GM18498 (cell line): ENCODE measurements at regions not wholly inside any gene's neighbourhood (a gene's known extent, or its start where the extent isn't known, plus 50 kb on each side); places are given as distances from the start of the nearest gene placed in this dataset.

Experiments used
- ATAC-seq: cut with Tn5 transposase; IDR thresholded peaks from one replicate; pipeline ENCODE4 v1.9.1; 2021; ENCODE audit warnings: mild to moderate bottlenecking, moderate library complexity; ENCODE audit not compliant: unreplicated experiment

GRCh38 chr13:53466576-53466975, 438.0 kb downstream of the OLFM4 start:
- no peak for ATAC-seq

DNA sequence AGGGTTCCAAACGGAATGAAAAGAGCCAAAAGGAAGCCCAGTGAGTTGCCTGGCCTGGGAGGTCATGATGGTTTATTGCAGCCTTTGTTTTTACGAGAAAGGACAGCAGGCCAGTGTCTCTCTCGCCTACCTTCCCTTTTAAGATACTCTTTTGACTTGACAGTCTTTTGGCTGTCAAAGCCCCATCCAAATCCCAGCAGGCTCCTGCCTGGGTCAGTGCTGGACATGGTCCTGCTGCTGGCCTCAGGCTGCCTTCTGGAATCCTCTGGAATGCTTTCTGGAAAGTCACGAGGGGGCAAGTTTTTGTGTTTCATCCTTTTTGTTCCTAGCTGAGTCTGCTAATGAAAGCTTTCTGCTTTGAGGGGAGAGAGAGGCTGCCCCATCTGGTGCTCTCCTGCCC, 444.8 kb downstream of the OLFM4 start:
- no peak for ATAC-seq

DNA sequence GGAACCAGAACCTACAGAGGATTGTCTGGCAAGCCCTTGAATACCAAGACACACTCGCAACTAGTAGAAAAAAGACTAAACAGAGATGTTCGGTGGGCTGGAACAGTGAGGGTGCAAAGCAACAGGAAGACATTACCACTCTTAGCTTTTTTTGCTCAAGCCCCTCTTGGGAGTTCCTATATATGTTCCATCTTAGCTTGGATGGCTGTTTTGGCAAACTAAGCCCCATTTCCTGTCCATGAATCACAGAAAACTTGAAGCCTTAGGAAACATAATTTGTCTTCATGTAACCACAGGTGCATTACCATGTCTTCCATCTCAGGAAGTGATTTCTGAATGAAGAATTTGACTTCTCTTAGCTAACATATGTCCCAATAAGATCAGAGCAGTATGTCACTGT, 446.3 kb downstream of the OLFM4 start:
- no peak for ATAC-seq

DNA sequence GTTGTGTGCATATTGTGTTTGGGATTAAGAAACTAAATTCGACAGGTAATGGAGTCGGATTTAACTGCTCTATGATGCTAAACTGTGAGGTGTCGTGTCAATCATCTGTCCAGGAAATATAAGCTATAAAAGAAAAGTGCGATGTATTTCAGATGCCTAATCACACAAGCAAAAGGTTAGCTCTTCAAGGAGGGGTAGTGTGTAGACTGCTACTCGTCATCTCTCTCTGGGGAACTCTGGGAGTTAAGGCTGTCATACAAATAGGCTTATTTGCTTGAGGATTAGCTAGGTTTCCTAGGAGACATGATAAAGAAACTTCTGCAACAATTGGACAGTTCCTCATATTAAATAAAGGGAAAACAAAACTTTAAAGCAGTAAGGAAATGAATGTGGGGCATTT, 462.1 kb downstream of the OLFM4 start:
- ATAC-seq = no peak

DNA sequence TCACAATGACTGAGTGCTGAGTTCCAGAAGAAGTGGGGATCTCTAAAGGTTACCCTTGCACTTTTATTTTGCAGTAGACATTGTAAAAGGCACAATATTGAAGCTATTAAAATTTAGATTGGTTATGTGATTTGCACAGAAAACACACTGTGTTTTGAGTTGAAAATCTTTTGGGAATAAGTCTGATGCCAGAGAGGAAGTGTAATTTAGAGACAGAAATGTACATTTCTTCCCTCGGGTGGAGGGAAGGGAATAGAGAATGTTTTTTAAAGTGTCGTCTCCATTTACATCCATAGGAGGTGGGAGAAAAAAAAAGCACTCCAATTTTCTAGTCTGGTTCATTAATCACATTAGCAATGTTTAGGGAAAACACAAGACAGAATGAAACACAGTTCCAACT, 465.8 kb downstream of the OLFM4 start:
- no peak for ATAC-seq

DNA sequence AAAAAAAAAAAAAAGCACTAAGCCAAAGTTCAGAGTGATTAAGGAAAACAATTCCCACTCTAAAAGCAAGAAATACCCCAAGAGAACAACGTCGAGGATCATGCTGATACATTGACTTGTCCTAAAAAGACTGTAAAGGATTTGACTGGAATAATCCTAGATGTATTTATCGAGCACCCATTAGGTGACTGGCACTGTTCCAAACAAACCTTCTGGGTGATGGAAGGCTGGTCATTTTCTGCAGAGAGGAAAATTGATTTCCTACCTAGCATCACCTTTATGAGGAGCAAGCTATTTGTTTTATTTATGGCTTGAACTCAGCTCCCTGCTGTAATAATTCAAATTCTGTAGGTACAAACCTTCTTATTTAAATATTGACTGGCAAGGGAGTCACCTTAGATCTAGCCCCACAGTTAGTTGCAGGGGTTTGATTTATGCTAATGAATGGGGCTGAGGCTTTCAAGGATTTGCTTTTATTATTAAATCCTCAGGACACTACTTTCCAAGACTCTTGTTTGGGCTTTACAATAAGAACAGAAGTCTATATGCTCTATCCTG, 471.0 kb downstream of the OLFM4 start:
- no peak for ATAC-seq

DNA sequence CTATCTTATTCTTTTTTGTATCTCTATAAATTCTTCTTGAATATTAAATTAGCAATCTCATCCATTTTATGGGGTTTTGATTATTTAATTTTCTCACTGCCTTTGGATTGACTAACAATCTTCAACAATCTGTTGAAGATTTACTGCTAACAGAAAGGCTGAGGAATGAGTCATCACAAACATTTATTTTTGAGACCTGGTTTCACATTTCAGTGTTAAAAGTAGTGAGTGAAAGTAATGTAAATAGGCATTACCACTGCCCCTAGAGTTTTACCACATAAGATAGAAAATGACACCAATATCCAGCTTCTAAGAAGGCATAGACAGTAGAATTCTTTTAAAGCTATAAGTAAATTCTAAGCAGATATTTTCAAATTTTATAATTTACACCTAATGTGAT, 472.8 kb downstream of the OLFM4 start:
- no peak for ATAC-seq

GRCh38 chr13:53507741-53508140, 479.1 kb downstream of the OLFM4 start:
- ATAC-seq = no peak

DNA sequence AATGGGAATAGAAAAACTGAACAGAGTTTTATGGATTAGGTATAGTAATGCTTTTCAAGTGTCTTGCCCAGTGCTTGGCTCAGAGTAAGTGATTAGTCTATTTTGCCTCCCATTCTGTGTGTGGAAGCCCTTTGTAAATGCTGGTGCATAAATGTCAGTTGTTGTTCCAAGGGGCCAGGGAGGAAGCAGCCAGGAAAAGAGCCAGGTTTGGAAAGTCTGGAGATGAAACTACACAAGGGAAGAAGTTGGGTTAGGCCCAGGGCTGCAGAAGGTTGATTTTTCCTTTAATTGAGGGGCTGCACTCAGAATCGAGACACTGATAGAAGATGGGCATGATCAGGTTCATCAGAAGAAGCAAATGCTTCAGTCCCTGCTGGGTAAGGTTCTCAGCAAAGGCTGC, 484.0 kb downstream of the OLFM4 start:
- no peak for ATAC-seq

DNA sequence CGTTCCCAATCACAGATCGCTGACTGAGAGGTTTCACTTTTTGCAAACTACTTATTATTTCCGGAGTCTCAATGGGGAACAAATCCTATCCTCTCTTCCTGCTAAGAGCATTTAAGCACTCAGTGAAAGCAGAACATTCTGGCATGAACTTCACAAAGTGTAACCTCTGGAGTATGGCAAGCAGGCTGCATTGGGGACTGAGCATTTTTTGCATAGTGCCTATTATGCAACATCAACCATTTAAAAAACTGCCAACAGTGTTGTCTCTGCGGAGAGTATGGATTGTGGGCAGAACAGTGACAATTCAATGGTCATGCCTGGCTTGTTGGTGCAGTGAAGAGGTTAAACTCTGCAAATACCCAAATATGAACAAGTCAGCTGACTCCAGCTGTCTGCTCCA, 484.6 kb downstream of the OLFM4 start:
- no peak for ATAC-seq

GRCh38 chr13:53520132-53520531, 491.5 kb downstream of the OLFM4 start:
- no peak for ATAC-seq

- ATAC-seq = no peak
Measured at GRCh38 chr13:53522034-53522433, 493.4 kb downstream of the OLFM4 start.

DNA sequence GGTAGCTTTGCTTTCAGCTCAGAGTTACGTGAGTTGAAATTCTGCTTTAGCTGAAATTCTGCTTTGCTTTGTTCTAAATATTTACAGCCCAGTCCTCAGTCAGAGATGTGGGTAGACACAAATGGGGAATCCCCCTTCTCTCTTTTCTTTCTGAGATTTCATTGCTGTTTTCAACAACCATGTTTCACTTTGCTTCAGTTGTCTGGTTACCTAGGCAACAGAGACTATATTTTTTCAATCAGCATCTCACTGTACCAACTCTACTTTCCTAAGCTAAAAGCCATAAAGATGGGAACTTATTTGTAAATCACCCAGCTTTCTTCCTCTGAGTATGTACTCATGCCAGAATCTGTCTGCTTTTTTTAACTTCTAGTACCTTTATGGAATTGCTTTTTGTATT, 509.0 kb downstream of the OLFM4 start:
- no peak for ATAC-seq

DNA sequence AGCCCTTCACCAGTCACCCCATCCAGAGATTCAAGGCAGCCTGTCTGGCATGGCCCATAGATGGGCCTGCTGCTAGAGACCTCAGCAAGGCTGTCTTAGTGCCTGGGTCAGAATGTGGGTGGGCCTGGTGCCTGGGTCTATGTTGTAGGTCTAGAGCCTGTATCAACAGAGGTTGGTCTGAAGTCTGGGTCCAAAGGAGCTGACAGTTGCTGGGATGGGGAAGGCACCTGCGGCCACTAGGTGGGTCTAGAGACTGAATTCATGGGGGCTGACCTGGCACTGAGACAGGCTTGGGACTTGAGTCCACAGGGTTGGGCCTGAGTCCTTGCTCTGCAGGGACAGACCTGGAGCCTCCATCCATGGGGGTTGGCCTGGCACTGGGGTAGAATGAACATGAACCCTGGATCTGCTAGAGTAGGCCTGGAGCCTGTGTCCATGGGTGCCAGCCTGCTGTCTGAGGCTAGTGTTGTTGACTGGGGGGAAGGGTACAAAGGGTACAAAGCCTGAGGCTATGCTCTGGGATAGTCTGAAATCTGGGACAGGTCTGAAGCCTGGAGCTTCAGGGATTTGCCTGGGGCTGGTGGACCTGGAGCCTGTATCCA, 516.8 kb downstream of the OLFM4 start:
- no peak for ATAC-seq

DNA sequence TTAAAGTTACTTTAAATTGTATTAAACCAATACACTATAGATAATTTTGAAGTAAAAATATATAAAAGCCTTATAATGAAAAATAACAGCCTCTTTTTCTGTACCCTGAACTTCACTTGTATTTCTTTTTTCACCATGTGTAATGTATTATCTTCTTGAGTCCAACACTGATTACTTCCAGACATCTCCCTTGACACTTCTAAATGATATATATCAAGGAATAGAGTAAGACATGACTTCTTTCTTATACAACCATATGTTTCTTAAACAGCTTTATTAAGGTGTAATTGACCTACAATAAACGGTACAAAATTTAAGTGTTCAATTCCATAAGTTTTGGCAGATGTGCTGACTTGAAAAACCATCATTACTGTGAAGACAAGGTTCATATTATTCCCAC, 531.9 kb downstream of the OLFM4 start:
- ATAC-seq = no peak

DNA sequence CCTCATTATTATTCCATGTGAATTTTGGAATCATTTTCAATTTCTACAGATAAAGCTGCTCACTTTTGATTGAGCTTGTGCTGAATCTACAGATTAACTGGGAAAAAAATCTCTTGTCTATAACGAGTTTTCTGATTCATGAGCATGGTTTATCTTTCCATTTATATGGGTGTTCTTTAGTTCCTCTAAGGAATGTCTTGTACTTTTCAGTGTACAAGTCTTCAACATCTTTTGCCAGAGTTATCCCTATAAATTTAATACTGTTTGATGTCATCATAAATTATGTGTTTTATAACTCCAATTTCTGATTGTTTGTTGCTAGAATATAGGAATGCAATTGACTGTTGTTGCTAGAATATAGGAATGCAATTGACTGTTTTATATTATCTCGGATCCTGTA, 533.8 kb downstream of the OLFM4 start:
- ATAC-seq = no peak

GRCh38 chr13:53568491-53568890, 539.9 kb downstream of the OLFM4 start:
- no peak for ATAC-seq

DNA sequence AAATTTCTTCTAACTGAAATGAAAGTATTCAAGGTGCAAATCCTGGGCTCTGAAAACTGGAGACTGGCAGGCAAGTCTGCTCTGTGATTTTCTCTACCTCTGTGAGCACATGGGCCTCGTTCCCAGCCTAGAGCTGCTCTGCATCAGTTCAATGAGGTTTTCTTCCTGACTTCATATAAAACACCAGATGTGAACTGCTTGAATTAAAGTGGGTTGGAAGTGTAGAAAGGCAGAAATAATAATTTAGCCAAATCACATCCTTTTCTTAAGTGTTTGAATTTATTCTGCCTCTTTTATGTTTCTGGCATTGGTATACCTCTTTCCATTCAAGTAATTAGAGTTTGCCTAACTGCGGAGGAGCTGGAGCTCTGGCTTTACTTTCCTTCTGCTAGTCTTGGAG, 540.8 kb downstream of the OLFM4 start:
- ATAC-seq = no peak

GRCh38 chr13:53601113-53601512, 572.5 kb downstream of the OLFM4 start:
- ATAC-seq = no peak

- ATAC-seq = no peak
Measured at GRCh38 chr13:53605326-53605725, 576.7 kb downstream of the OLFM4 start.

DNA sequence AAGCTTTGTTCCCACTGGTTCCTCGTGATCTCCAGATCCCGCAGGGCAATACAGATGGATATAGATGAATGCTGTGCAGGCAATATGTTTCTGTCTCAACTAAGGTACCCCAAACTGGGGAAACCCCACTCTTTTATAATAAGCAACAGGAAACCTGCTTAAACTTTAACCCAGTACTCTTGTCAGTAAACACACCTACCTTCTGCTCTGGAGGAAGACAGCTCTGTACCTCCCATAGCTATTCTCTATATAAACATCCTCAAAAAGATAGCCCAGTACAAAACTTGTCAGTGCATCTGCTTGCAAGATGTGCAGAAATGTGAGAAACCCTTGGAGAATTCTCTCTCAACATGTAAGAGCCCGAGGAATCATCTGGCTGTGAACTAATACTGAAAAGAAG, 583.6 kb downstream of the OLFM4 start:
- ATAC-seq = no peak

- no peak for ATAC-seq
Measured at GRCh38 chr13:53622456-53622855, 593.8 kb downstream of the OLFM4 start.

- ATAC-seq = no peak
Measured at GRCh38 chr13:53623146-53623545, 594.5 kb downstream of the OLFM4 start.
